GM23248 (cell line): ENCODE measurements at regions not wholly inside any gene's neighbourhood (a gene's known extent, or its start where the extent isn't known, plus 50 kb on each side); places are given as distances from the start of the nearest gene placed in this dataset.

Experiments used
- EZH2 ChIP-seq: fragments of 200-600 bp; sonication (generic); IDR thresholded peaks from 2 replicates; pipeline ENCODE4 v1.6.1; 2018; ENCODE audit warnings: antibody characterized with exemption, mild to moderate bottlenecking; ENCODE audit not compliant: insufficient read depth, poor library complexity, severe bottlenecking
- EZH2phosphoT487 ChIP-seq: fragments of 200-600 bp; sonication (generic); IDR thresholded peaks from 2 replicates; pipeline ENCODE4 v1.6.1; 2018; ENCODE audit warnings: antibody characterized with exemption, moderate library complexity, mild to moderate bottlenecking, low read depth; ENCODE audit not compliant: insufficient read depth

GRCh38 chr6:23465912-23466311 lies 660.1 kb upstream of the NRSN1 start:
- no peak for TF ChIP-seq EZH2
- TF ChIP-seq EZH2phosphoT487: no peak
